ENCODE measurements at regions not wholly inside any gene's neighbourhood (a gene's known extent, or its start where the extent isn't known, plus 50 kb on each side); places are given as distances from the start of the nearest gene placed in this dataset.

- TF ChIP-seq CTCF (IDR thresholded peaks at IDR 0.05) (no peak), POLR2A (IDR thresholded peaks at IDR 0.05) (no peak), EP300 (IDR thresholded peaks at IDR 0.05) (no peak)
- Histone ChIP-seq H3K36me3 (no peaks in the 10 kb centered on the region), H3K27ac (no peak overlapping the region), H3K4me1 (ENCODE audit: insufficient read depth) (no peaks in the 10 kb centered on the region), H3K4me3 (no peak overlapping the region), H3K27me3 (no peaks in the 10 kb centered on the region), H3K9me3 (no peaks in the 10 kb centered on the region)
- WGBS, 3 donors = 93 to 96% (median 93%) methylated on average over 4 of the region's 4 CpGs
- intact Hi-C loops (cut with DNase I) = no loop called here
- no peak for DNase-seq
Measured at GRCh38 chr12:93146263-93146939, 217.3 kb upstream of the EEA1 start.

DNA sequence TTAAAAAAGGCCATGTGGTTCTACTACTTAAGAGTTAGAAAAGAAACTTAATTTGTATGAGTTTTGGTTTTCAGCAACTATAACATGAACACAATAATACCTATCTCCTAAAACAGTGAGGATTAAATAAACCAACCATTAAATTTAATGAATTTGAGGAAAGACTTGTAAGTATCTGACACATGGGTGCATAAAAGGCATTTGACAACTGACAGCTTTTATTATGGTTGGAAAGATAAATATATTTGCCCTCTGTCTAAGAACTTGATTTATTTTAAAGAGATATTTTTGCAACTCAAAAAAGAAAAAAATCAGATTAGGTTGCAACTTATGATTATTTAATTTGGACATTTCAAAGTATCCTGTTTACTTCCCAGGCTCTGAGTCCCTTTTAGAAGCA lies 217.9 kb upstream of the EEA1 start:
- intact Hi-C loops (cut with DNase I) = no loop called here
- no peaks in the 10 kb centered on the region for H3K36me3 ChIP-seq
- H3K9me3 ChIP-seq = no peaks in the 10 kb centered on the region
- H3K4me3 ChIP-seq = no peak overlapping the region
- no peaks in the 10 kb centered on the region for H3K27me3 ChIP-seq
- TF ChIP-seq EP300 (IDR thresholded peaks at IDR 0.05) (no peak), POLR2A (IDR thresholded peaks at IDR 0.05) (no peak), CTCF (IDR thresholded peaks at IDR 0.05) (no peak)
- no peak overlapping the region for H3K27ac ChIP-seq
- no peak for DNase-seq
- no peaks in the 10 kb centered on the region for H3K4me1 ChIP-seq (ENCODE audit: insufficient read depth)

GRCh38 chr12:93148412-93148811 lies 219.3 kb upstream of the EEA1 start:
- Histone ChIP-seq H3K27ac (no peak overlapping the region), H3K36me3 (no peaks in the 10 kb centered on the region), H3K4me1 (ENCODE audit: insufficient read depth) (no peaks in the 10 kb centered on the region), H3K4me3 (no peak overlapping the region), H3K27me3 (no peaks in the 10 kb centered on the region), H3K9me3 (no peaks in the 10 kb centered on the region)
- WGBS, 3 donors = 67 to 80% (median 70%) methylated on average over 3 of the region's 3 CpGs
- DNase-seq = no peak
- intact Hi-C loops (cut with DNase I) = no loop called here
- no peak for TF ChIP-seq CTCF (IDR thresholded peaks at IDR 0.05)
- no peak for TF ChIP-seq POLR2A (IDR thresholded peaks at IDR 0.05)
- TF ChIP-seq EP300 (IDR thresholded peaks at IDR 0.05) = no peak

- H3K4me1 ChIP-seq (ENCODE audit: insufficient read depth) = no peaks in the 10 kb centered on the region
- no peak for DNase-seq
- H3K27me3 ChIP-seq = no peaks in the 10 kb centered on the region
- H3K36me3 ChIP-seq = no peaks in the 10 kb centered on the region
- WGBS, 3 donors = 97 to 99% (median 98%) methylated on average over 2 of the region's 2 CpGs
- intact Hi-C loops (cut with DNase I) = no loop called here
- H3K9me3 ChIP-seq = no peaks in the 10 kb centered on the region
- no peak overlapping the region for H3K4me3 ChIP-seq
- no peak overlapping the region for H3K27ac ChIP-seq
- TF ChIP-seq POLR2A (IDR thresholded peaks at IDR 0.05) (no peak), CTCF (IDR thresholded peaks at IDR 0.05) (no peak), EP300 (IDR thresholded peaks at IDR 0.05) (no peak)
Measured at GRCh38 chr12:93149229-93149628, 220.1 kb upstream of the EEA1 start.

Measured in ovary (tissue), 7 donors.